HEK293 (cell line): ENCODE measurements at regions not wholly inside any gene's neighbourhood (a gene's known extent, or its start where the extent isn't known, plus 50 kb on each side); places are given as distances from the start of the nearest gene placed in this dataset.

Experiments used
- CTCF ChIA-PET: fragments of 350-600 bp; formaldehyde crosslinking; extraction: SDS; loops from one replicate; lab custom pipeline; 2021; ENCODE audit warnings: antibody characterized with exemption; lab: Yijun Ruan, JAX
- POLR2A ChIA-PET: fragments of 300-600 bp; formaldehyde crosslinking; extraction: SDS; loops from one replicate; lab custom pipeline; 2020; ENCODE audit warnings: antibody characterized with exemption, inconsistent platforms; lab: Yijun Ruan, JAX
- H3K27ac ChIP-seq: fragments of 200-500 bp; sonication (Bioruptor generic); 2 replicates; pipeline ENCODE4 v1.5.1; 2014; ENCODE audit warnings: low read depth, low read length, control low read depth, inconsistent platforms; ENCODE audit errors: extremely low read depth
- H3K36me3 ChIP-seq, 2 experiments: fragments of 200-500 bp in 1 of 2; sonication (Bioruptor generic) in 1 of 2; 1 replicate in 1 of 2; 2 replicates in 1 of 2; pipeline ENCODE4 v1.5.1; 2014 to 2017; ENCODE audit warnings: inconsistent platforms in 2 of 2, low read length in 2 of 2; ENCODE audit not compliant: control insufficient read depth in 2 of 2, insufficient read depth in 1 of 2
- H3K4me1 ChIP-seq: fragments of 200-500 bp; sonication (Bioruptor generic); 2 replicates; pipeline ENCODE4 v1.5.1; 2014; ENCODE audit warnings: mild to moderate bottlenecking, low read length, inconsistent platforms; ENCODE audit not compliant: control insufficient read depth, insufficient read depth
- H3K4me3 ChIP-seq: 2 replicates; pipeline ENCODE4 v1.5.1; 2011; ENCODE audit warnings: low read depth, mild to moderate bottlenecking, control low read depth, low read length, moderate library complexity
- H3K9me3 ChIP-seq: fragments of 200-500 bp; sonication (Bioruptor generic); 2 replicates; pipeline ENCODE4 v1.5.1; 2014; ENCODE audit warnings: low read depth, low read length, inconsistent platforms; ENCODE audit not compliant: control insufficient read depth, insufficient read depth
- EGR2 ChIP-seq: fragments of 450-650 bp; formaldehyde crosslinking; IDR thresholded peaks from 2 replicates; pipeline ENCODE4 v1.5.1; 2016; ENCODE audit warnings: low read depth, missing biosample characterization, missing genetic modification characterization
- ELK4 ChIP-seq: IDR thresholded peaks from 2 replicates; pipeline ENCODE4 v1.6.1; 2011; ENCODE audit warnings: mild to moderate bottlenecking, low read depth, low read length, borderline replicate concordance
- FEZF1 ChIP-seq: fragments of 450-650 bp; formaldehyde crosslinking; IDR thresholded peaks from 2 replicates; pipeline ENCODE4 v1.5.1; 2016; ENCODE audit warnings: missing biosample characterization, missing genetic modification characterization
- GFI1B ChIP-seq: fragments of 450-650 bp; formaldehyde crosslinking; IDR thresholded peaks from 2 replicates; pipeline ENCODE4 v1.5.1; 2016; ENCODE audit warnings: missing biosample characterization, missing genetic modification characterization
- GLI4 ChIP-seq: fragments of 450-650 bp; formaldehyde crosslinking; IDR thresholded peaks from 2 replicates; pipeline ENCODE4 v1.5.1; 2016; ENCODE audit warnings: missing biosample characterization, missing genetic modification characterization
- OSR2 ChIP-seq: fragments of 450-650 bp; formaldehyde crosslinking; IDR thresholded peaks from 2 replicates; pipeline ENCODE4 v1.5.1; 2016; ENCODE audit warnings: missing biosample characterization, missing genetic modification characterization
- RBAK ChIP-seq: fragments of 450-650 bp; formaldehyde crosslinking; IDR thresholded peaks from 2 replicates; pipeline ENCODE4 v1.5.1; 2016; ENCODE audit warnings: missing biosample characterization, missing genetic modification characterization
- REPIN1 ChIP-seq: fragments of 450-650 bp; formaldehyde crosslinking; IDR thresholded peaks from 2 replicates; pipeline ENCODE4 v1.5.1; 2017; ENCODE audit warnings: missing biosample characterization, missing genetic modification characterization, low read depth
- SETDB1 ChIP-seq: IDR thresholded peaks from one replicate; pipeline ENCODE4 v1.6.1; 2017; ENCODE audit warnings: mild to moderate bottlenecking, low read length, moderate library complexity, mixed read lengths; ENCODE audit not compliant: insufficient read length
- ZBTB20 ChIP-seq: fragments of 450-650 bp; formaldehyde crosslinking; IDR thresholded peaks from 2 replicates; pipeline ENCODE4 v1.5.1; 2016; ENCODE audit warnings: missing biosample characterization, missing genetic modification characterization
- ZBTB26 ChIP-seq: fragments of 450-650 bp; formaldehyde crosslinking; optimal IDR thresholded peaks from 2 replicates; pipeline ENCODE3; 2016; ENCODE audit warnings: missing biosample characterization, mild to moderate bottlenecking, missing genetic modification characterization
- ZFP3 ChIP-seq: fragments of 450-650 bp; formaldehyde crosslinking; IDR thresholded peaks from 2 replicates; pipeline ENCODE4 v1.5.1; 2016; ENCODE audit warnings: low read depth, missing biosample characterization, missing genetic modification characterization
- ZFP37 ChIP-seq: fragments of 450-650 bp; formaldehyde crosslinking; IDR thresholded peaks from 2 replicates; pipeline ENCODE4 v1.5.1; 2016; ENCODE audit warnings: missing biosample characterization, missing genetic modification characterization
- ZNF121 ChIP-seq: fragments of 450-650 bp; formaldehyde crosslinking; IDR thresholded peaks from 2 replicates; pipeline ENCODE4 v1.5.1; 2016; ENCODE audit warnings: missing biosample characterization, missing genetic modification characterization
- ZNF184 ChIP-seq: fragments of 450-650 bp; IDR thresholded peaks from 2 replicates; pipeline ENCODE4 v1.5.1; 2018; ENCODE audit warnings: missing biosample characterization, mild to moderate bottlenecking, missing genetic modification characterization
- ZNF239 ChIP-seq: fragments of 450-650 bp; formaldehyde crosslinking; IDR thresholded peaks from 2 replicates; pipeline ENCODE4 v1.5.1; 2016; ENCODE audit warnings: missing biosample characterization, missing genetic modification characterization
- ZNF280C ChIP-seq: fragments of 450-650 bp; formaldehyde crosslinking; IDR thresholded peaks from 2 replicates; pipeline ENCODE4 v1.5.1; 2016; ENCODE audit warnings: missing biosample characterization, missing genetic modification characterization
- ZNF311 ChIP-seq: fragments of 450-650 bp; formaldehyde crosslinking; IDR thresholded peaks from 2 replicates; pipeline ENCODE4 v1.5.1; 2017; ENCODE audit warnings: missing biosample characterization, missing genetic modification characterization, borderline replicate concordance
- ZNF341 ChIP-seq: fragments of 450-650 bp; formaldehyde crosslinking; IDR thresholded peaks from 2 replicates; pipeline ENCODE4; 2016; ENCODE audit warnings: low read depth, missing biosample characterization, missing genetic modification characterization
- ZNF366 ChIP-seq: fragments of 450-650 bp; formaldehyde crosslinking; conservative IDR thresholded peaks from 2 replicates; pipeline ENCODE4 v1.5.1; 2016; ENCODE audit warnings: missing biosample characterization, missing genetic modification characterization
- ZNF394 ChIP-seq: fragments of 450-650 bp; formaldehyde crosslinking; IDR thresholded peaks from 2 replicates; pipeline ENCODE4 v1.5.1; 2016; ENCODE audit warnings: missing biosample characterization, missing genetic modification characterization, mild to moderate bottlenecking, moderate library complexity, borderline replicate concordance
- ZNF426 ChIP-seq: fragments of 450-650 bp; formaldehyde crosslinking; IDR thresholded peaks from 2 replicates; pipeline ENCODE4 v1.5.1; 2017; ENCODE audit warnings: missing biosample characterization, missing genetic modification characterization, mild to moderate bottlenecking, inconsistent platforms, moderate library complexity
- ZNF555 ChIP-seq: fragments of 450-650 bp; formaldehyde crosslinking; conservative IDR thresholded peaks from 2 replicates; pipeline ENCODE4 v1.5.1; 2017; ENCODE audit warnings: missing biosample characterization, mild to moderate bottlenecking, missing genetic modification characterization, inconsistent platforms
- ZNF560 ChIP-seq: fragments of 450-650 bp; formaldehyde crosslinking; IDR thresholded peaks from 2 replicates; pipeline ENCODE4 v1.5.1; 2017; ENCODE audit warnings: missing biosample characterization, missing genetic modification characterization, borderline replicate concordance
- ZNF585B ChIP-seq: fragments of 450-650 bp; formaldehyde crosslinking; IDR thresholded peaks from 2 replicates; pipeline ENCODE4 v1.5.1; 2016; ENCODE audit warnings: missing biosample characterization, missing genetic modification characterization
- ZNF624 ChIP-seq: fragments of 450-650 bp; formaldehyde crosslinking; IDR thresholded peaks from 2 replicates; pipeline ENCODE4 v1.5.1; 2017; ENCODE audit warnings: missing biosample characterization, missing genetic modification characterization
- ZNF660 ChIP-seq: fragments of 450-650 bp; IDR thresholded peaks from 2 replicates; pipeline ENCODE4 v1.5.1; 2018; ENCODE audit warnings: missing biosample characterization, mild to moderate bottlenecking, missing genetic modification characterization
- ZSCAN23 ChIP-seq: fragments of 450-650 bp; formaldehyde crosslinking; IDR thresholded peaks from 2 replicates; pipeline ENCODE4 v1.5.1; 2016; ENCODE audit warnings: missing biosample characterization, missing genetic modification characterization
- ZSCAN4 ChIP-seq: fragments of 450-650 bp; formaldehyde crosslinking; IDR thresholded peaks from 2 replicates; pipeline ENCODE4 v1.5.1; 2017; ENCODE audit warnings: missing biosample characterization, missing genetic modification characterization

GRCh38 chr14:55816225-55816624, 236.2 kb downstream of the KTN1 start:
- CTCF ChIA-PET, result no interaction called here

GRCh38 chr14:55819610-55820304, 239.8 kb downstream of the KTN1 start:
- Histone ChIP-seq H3K4me1 (no peaks in the 10 kb centered on the region), H3K27ac (no peak overlapping the region), H3K9me3 (no peaks in the 10 kb centered on the region), H3K36me3 (no peaks in the 10 kb centered on the region), H3K4me3 (no peak overlapping the region)
- ChIA-PET POLR2A (no interaction called here), CTCF (interaction anchor here (1.4 kb wide), 1 partner anchor 663 kb away, joined by 3 read pairs; no protein-coding TSS in a partner anchor)
- TF ChIP-seq ELK4 (no peak), ZNF121 (tag by site-specific recombination) (no peak), ZNF184 (tag by site-specific recombination) (no peak), ZNF624 (tag by site-specific recombination) (no peak), FEZF1 (tag by site-specific recombination) (no peak), ZNF366 (tag by site-specific recombination) (no peak), ZNF311 (tag by site-specific recombination) (no peak), SETDB1 (no peak), ZFP3 (no peak), GLI4 (tag by site-specific recombination) (no peak), REPIN1 (tag by site-specific recombination) (no peak), ZSCAN23 (tag by site-specific recombination) (no peak), ZNF394 (tag by site-specific recombination) (no peak), ZNF239 (tag by site-specific recombination) (no peak), OSR2 (no peak), ZNF660 (tag by site-specific recombination) (no peak), GFI1B (tag by site-specific recombination) (no peak), ZNF555 (tag by site-specific recombination) (no peak)

More at GRCh38 chr14:55816225-55816624, 236.2 kb downstream of the KTN1 start:
- H3K4me3 ChIP-seq, result no peak overlapping the region
- TF ChIP-seq ZNF585B (peak; percentile 31; the same call in 1 of the 2 replicates), RBAK (tag by site-specific recombination) (no peak)
- POLR2A ChIA-PET, result no interaction called here
- no peaks in the 10 kb centered on the region for H3K36me3 ChIP-seq
- H3K4me1 ChIP-seq, result no peaks in the 10 kb centered on the region
- H3K27ac ChIP-seq, result no peak overlapping the region
- H3K9me3 ChIP-seq, result no peaks in the 10 kb centered on the region

GRCh38 chr14:55822906-55823305, 242.9 kb downstream of the KTN1 start:
- no peak overlapping the region for H3K4me3 ChIP-seq
- no peak overlapping the region for H3K27ac ChIP-seq
- ChIA-PET POLR2A (no interaction called here), CTCF (interaction anchor here (0.7 to 0.9 kb wide), 2 partner anchors 235 to 652 kb away, joined by 3 read pairs; no protein-coding TSS in a partner anchor)
- no peaks in the 10 kb centered on the region for H3K36me3 ChIP-seq
- H3K9me3 ChIP-seq, result no peaks in the 10 kb centered on the region
- H3K4me1 ChIP-seq, result no peaks in the 10 kb centered on the region
- TF ChIP-seq ZNF426 (tag by site-specific recombination) (no peak), ZNF341 (no peak), ZNF560 (tag by site-specific recombination) (no peak), ZFP37 (no peak), ZBTB26 (tag by site-specific recombination) (no peak), ZSCAN4 (tag by site-specific recombination) (no peak), EGR2 (no peak), ZBTB20 (tag by site-specific recombination) (no peak), ZNF280C (tag by site-specific recombination) (no peak)
